ENCODE measurements at regions not wholly inside any gene's neighbourhood (a gene's known extent, or its start where the extent isn't known, plus 50 kb on each side); places are given as distances from the start of the nearest gene placed in this dataset.

GRCh38 chr11:8323161-8323935 lies 59.7 kb upstream of the LMO1 start:
- no peak for DNase-seq (ENCODE audit: low read depth in 2 of 2)

- DNase-seq (ENCODE audit: low read depth in 2 of 2) = no peak
Measured at GRCh38 chr11:8321876-8322275, 58.2 kb upstream of the LMO1 start.

GRCh38 chr11:8320076-8320475 lies 56.4 kb upstream of the LMO1 start:
- no peak for DNase-seq (ENCODE audit: low read depth in 2 of 2)

- no peak for DNase-seq (ENCODE audit: low read depth in 2 of 2)
Measured at GRCh38 chr11:8318536-8318935, 54.9 kb upstream of the LMO1 start.

GRCh38 chr11:8317159-8317558 lies 53.5 kb upstream of the LMO1 start:
- no peak for DNase-seq (ENCODE audit: low read depth in 2 of 2)

GRCh38 chr11:8315954-8316353 lies 52.3 kb upstream of the LMO1 start:
- no peak for DNase-seq (ENCODE audit: low read depth in 2 of 2)

- DNase-seq (ENCODE audit: low read depth in 2 of 2) = no peak
Measured at GRCh38 chr11:8315463-8315862, 51.8 kb upstream of the LMO1 start.

GRCh38 chr11:8314916-8315315 lies 51.2 kb upstream of the LMO1 start:
- no peak for DNase-seq (ENCODE audit: low read depth in 2 of 2)

GRCh38 chr11:8313504-8314090 lies 49.9 kb upstream of the LMO1 start:
- DNase-seq (ENCODE audit: low read depth in 2 of 2) = no peak
